GM18508 (cell line): ENCODE measurements at regions not wholly inside any gene's neighbourhood (a gene's known extent, or its start where the extent isn't known, plus 50 kb on each side); places are given as distances from the start of the nearest gene placed in this dataset.

Source experiments
- ATAC-seq: cut with Tn5 transposase; IDR thresholded peaks from one replicate; pipeline ENCODE4 v1.9.1; 2021; ENCODE audit warnings: moderate number of reproducible peaks; ENCODE audit not compliant: insufficient read depth, unreplicated experiment

DNA sequence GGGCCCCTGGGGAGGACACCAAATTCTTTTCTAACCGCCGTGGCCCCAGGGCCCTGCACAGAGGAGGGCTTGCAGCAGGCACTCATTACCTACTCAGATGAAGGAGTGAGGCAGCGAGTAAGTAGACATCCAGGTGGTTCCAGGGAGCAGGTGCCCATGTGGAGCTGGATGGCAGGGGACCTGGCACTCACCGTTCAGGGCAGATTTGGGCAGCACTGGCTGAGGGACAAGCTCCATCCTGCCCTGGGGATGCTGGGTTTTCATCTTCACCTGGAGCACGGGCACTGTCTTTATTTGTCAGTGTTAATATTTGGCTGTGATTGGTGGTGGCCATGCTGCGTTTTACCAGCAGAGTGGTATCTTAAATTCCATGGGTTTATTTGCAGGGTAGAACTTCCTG, 1182.7 kb downstream of the BRD1 start:
- no peak for ATAC-seq

DNA sequence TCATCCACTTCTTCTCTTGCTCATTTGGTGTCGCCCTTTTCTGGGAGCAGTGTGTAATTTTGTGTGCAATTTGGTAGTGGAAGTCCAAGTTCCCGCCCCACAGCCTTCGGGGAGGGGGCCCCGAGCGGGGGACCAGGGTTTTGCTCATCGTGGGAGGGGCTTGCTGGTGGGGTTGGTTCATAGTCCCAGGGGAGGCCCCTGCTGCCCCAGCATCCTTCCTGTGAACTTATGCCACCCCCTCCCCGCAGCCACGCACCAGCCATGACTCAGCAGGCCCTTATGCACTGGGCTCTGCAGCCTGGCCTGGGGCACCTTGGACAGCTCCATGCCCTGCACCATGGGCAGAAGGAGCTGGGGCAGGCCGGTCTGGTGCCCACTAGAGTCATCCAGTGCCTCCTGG, 1183.6 kb downstream of the BRD1 start:
- ATAC-seq: no peak

- no peak for ATAC-seq
Observed at GRCh38 chr22:48643066-48643731, 1184.5 kb downstream of the BRD1 start.

DNA sequence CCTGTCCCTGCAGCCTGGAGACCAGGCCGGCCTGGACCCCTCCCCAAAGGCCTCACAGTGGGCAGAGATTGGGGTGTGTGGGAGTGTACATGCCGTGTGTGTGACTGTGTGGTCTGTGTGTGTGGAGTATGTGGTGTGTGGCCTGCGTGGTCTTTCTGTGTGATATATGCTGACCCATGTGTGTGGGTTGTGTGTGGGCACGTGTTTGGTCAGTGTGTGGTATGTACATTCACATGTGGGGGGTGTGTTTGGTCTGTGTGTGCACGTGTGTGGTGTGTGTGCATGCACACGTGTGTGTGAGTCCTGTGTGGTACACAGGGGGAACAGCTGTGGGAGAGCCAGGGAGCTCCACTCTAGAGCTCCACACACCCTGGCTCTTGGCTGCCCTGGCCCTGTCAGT, 1185.1 kb downstream of the BRD1 start:
- no peak for ATAC-seq

- no peak for ATAC-seq
Observed at GRCh38 chr22:48641906-48642475, 1185.7 kb downstream of the BRD1 start.

DNA sequence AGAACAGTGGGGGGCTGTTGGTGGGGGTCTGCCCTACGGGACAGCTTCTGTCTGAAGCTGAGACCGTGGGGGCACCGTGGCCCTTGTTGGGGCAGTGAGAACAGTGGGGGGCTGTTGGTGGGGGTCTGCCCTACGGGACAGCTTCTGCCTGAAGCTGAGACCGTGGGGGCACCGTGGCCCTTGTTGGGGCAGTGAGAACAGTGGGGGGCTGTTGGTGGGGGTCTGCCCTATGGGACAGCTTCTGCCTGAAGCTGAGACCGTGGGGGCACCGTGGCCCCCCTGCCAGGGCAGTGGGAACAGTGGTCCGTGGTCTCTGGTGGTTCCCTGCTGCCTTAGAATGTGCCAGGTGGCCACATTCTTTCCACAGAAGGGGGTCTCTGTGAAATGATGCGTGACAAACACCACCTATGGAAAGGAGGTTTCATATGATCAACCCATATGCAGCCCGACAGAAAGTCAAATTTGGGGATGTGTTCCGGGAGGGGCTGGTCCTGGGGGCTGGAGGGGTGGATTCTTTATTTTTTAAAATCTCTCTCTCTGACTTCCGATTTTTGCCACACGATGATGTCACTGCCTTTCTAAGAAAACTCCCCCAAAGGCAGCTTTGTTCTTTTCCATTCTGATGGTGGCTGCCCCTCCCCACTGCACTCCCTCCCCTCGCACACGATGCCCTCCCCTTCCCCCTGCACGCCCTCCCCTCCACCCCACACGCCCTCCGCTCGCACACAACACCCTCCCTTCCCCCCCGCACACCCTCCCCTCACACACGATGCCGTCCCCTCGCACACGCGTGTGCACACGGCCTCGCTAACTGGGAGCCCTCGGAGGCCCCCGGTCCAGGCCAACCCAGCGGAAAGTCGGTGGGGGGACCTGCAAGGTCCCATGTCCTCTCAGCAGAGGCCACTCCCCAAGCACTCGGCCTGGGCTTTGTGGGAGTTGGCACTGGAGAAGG, 1186.5 kb downstream of the BRD1 start:
- no peak for ATAC-seq

GRCh38 chr22:48639896-48640748, 1187.6 kb downstream of the BRD1 start:
- ATAC-seq: no peak

DNA sequence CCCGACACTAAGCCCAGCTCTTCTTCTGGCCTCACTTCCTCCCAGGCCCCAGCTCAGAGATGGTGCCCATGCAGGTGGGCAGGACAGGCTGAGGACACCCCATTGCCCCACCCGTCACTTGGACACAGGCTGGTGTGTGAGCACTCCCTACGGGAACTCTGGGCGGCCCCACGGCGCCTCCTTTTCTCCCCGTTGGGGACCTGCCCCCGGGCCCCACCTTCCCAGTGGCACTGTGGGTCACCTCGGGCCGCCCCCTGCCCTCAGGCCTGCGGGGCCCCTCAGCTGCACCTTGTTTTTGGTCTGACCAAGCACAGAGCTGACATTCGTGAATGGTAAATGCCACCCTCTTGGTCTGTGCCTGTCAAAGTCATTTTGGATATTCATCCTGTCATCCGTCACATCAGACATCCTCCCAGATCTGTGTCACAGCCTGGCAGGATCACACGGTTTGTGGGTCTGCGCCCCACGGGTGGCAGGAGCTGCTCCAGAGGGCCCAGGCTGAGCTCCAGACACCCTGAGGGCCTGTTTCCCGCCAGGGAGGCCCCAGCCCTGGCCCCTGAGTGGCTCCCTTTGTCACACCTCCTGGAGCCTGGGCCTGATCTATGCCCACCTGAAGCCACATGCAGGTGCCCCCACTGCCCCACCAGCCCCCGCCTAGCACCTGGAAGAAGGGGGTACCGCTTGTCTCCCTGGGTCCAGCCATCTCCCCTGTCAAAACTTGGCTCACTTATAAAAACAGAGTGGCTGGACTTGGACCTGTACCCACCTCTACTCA, 1188.5 kb downstream of the BRD1 start:
- no peak for ATAC-seq

DNA sequence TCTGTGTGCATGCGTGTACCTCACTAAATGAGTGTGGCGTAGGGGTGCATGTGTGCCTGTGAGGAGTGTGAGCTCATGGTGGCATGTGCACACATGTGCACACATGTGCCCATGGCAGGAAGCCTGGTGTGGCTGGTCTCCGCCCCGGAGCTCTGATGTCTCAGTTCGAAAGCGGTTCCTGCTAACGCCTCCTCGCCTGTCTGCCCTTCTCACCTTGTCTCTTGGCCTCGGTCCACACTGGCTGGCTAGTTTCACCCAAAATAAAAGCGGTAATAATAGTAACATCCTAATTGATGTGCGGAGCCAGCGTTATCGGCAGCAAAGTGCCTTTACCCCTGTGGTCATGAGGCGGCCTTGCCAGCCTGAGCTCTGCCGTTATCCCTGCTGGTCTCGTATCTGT, 1190.4 kb downstream of the BRD1 start:
- no peak for ATAC-seq

- ATAC-seq: no peak
Observed at GRCh38 chr22:48636746-48637145, 1190.9 kb downstream of the BRD1 start.

- ATAC-seq: no peak
Observed at GRCh38 chr22:48635816-48636215, 1191.9 kb downstream of the BRD1 start.

DNA sequence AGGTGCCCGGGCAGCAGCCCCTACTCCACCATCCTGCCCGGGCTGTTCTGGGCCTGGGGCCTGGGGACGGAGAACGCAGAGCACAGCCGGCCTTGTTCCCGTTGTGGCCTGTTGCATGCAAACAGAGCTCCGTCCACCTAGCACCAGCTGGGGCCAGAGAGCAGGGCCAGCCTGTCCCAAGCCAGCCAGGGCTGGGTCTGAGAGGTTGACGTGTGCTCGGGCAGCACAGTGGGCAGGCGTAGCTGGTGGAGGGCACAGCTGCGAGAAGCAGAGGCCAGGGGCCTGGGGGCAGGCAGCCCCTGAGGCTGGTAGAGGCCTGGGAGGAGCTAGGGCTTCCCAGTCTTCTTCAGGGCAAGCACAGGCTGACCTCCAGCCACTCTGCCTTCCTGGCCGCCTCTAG, 1192.6 kb downstream of the BRD1 start:
- ATAC-seq: no peak

GRCh38 chr22:48633996-48634836, 1193.5 kb downstream of the BRD1 start:
- ATAC-seq: no peak

DNA sequence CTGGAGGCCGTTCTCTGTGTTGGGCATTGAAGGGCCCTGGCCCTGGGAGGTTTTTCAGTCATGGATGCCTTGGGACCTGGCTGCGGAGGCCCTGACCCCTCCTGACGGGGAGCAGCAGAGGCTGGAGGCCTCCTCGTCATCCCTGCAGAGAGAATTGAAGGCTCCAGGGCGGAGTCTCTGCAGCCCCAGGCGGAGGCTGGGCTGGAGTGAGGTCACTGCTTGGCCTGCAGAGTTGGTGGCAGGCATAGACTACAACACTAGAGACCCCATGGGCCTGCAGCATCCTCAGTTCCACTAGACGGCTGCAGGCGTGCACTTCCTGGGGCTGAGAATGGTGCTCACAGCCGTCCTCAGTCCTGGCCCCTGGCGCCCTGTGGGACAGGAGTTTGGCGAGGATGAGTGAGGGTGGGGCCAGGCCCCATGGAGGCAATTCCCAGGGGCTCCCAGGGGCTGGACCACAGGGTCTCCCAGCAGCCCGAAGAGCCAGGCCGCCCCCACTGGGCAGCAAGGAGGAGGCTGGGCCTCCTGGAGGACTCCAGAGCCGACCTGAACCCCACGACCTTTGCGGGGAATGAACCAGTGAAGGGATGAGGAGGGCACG, 1194.9 kb downstream of the BRD1 start:
- ATAC-seq: no peak

GRCh38 chr22:48631288-48631863, 1196.3 kb downstream of the BRD1 start:
- ATAC-seq: no peak

DNA sequence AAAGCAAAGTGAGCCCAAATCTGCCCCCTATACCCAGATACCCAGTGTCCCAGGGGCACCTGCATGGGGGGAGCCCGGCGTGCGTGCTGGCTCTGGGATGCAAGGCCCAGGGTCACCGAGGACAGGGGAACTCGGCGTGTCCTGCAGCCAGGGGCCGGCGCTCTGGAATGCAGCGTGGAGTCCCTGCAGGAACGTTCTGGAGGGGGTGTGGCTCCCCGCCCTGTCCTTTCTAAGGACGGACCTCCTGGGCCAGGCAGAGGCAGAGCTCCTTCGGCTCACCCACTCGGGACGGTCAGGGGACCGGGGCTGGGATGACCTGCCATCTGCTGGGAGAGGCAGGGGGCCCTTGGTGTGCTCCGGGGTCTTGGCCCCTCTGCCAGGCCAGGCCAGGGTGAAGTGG, 1196.8 kb downstream of the BRD1 start:
- ATAC-seq: no peak

GRCh38 chr22:48630433-48630754, 1197.3 kb downstream of the BRD1 start:
- no peak for ATAC-seq
